ENCODE measurements at regions not wholly inside any gene's neighbourhood (a gene's known extent, or its start where the extent isn't known, plus 50 kb on each side); places are given as distances from the start of the nearest gene placed in this dataset.

GRCh38 chr11:119521551-119521950 lies 98.6 kb upstream of the THY1 start:
- no peak for DNase-seq (ENCODE audit: low spot score)

GRCh38 chr11:119520966-119521365 lies 98.0 kb upstream of the THY1 start:
- DNase-seq (ENCODE audit: low spot score): no peak

GRCh38 chr11:119520400-119520799 lies 97.4 kb upstream of the THY1 start:
- DNase-seq (ENCODE audit: low spot score): no peak

GRCh38 chr11:119519796-119520195 lies 96.8 kb upstream of the THY1 start:
- DNase-seq (ENCODE audit: low spot score): no peak

- DNase-seq (ENCODE audit: low spot score): no peak
These were observed 96.1 kb upstream of the THY1 start for GRCh38 chr11:119518746-119519730.

- no peak for DNase-seq (ENCODE audit: low spot score)
These were observed 92.9 kb upstream of the THY1 start for GRCh38 chr11:119515771-119516400.

GRCh38 chr11:119513806-119514170 lies 90.8 kb upstream of the THY1 start:
- no peak for DNase-seq (ENCODE audit: low spot score)

GRCh38 chr11:119513131-119513805 lies 90.3 kb upstream of the THY1 start:
- DNase-seq (ENCODE audit: low spot score): no peak

- DNase-seq (ENCODE audit: low spot score): no peak
These were observed 89.4 kb upstream of the THY1 start for GRCh38 chr11:119512369-119512768.

- DNase-seq (ENCODE audit: low spot score): no peak
These were observed 88.8 kb upstream of the THY1 start for GRCh38 chr11:119511614-119512306.

GRCh38 chr11:119509969-119510401 lies 87.0 kb upstream of the THY1 start:
- DNase-seq (ENCODE audit: low spot score): no peak

GRCh38 chr11:119509282-119509841 lies 86.4 kb upstream of the THY1 start:
- DNase-seq (ENCODE audit: low spot score): no peak

GRCh38 chr11:119506436-119506835 lies 83.5 kb upstream of the THY1 start:
- DNase-seq (ENCODE audit: low spot score): no peak

GRCh38 chr11:119505861-119506260 lies 82.9 kb upstream of the THY1 start:
- DNase-seq (ENCODE audit: low spot score): no peak

GRCh38 chr11:119505071-119505470 lies 82.1 kb upstream of the THY1 start:
- no peak for DNase-seq (ENCODE audit: low spot score)

GRCh38 chr11:119504371-119504770 lies 81.4 kb upstream of the THY1 start:
- DNase-seq (ENCODE audit: low spot score): no peak

GRCh38 chr11:119501777-119502405 lies 78.9 kb upstream of the THY1 start:
- DNase-seq (ENCODE audit: low spot score): no peak

- DNase-seq (ENCODE audit: low spot score): no peak
These were observed 74.7 kb upstream of the THY1 start for GRCh38 chr11:119497717-119498116.

GRCh38 chr11:119496997-119497396 lies 74.0 kb upstream of the THY1 start:
- DNase-seq (ENCODE audit: low spot score): no peak

- no peak for DNase-seq (ENCODE audit: low spot score)
These were observed 73.5 kb upstream of the THY1 start for GRCh38 chr11:119496469-119496868.

- no peak for DNase-seq (ENCODE audit: low spot score)
These were observed 70.7 kb upstream of the THY1 start for GRCh38 chr11:119493712-119494111.
